Activated naive CD4-positive, alpha-beta T cell (primary cell): ENCODE measurements at regions not wholly inside any gene's neighbourhood (a gene's known extent, or its start where the extent isn't known, plus 50 kb on each side); places are given as distances from the start of the nearest gene placed in this dataset.

Experiments
- DNase-seq, 4 experiments: peaks; one replicate each; lab custom pipeline; 2025; lab: John Stamatoyannopoulos, UW

DNA sequence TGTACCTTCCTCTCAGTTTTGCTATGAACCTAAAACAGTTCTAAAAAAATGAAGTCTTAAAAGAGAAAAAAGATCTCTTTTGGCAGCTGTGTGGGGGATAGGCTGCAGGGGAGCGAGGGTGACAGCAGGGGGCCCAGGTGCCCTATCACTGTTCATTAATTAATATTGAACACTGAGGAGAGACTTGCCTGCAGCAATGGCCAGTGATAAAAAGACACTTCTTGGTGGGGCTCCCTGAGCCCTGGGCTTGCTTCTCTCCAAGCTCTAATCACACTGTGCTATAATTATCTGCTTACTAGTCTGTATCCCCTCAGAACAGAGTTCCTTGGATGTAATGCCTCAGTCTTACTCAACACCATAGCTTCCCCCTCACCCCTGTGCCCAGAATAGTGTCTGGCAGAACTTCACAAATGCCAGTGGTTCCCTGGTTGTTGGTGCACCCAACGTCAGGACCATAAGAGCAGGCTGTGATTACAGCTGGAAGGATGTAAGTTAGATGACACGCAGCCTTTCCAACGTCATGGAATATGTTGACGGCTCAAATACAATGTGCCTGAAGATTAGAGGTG lies 52.0 kb upstream of the IRX6 start:
- DNase-seq: no peak

DNA sequence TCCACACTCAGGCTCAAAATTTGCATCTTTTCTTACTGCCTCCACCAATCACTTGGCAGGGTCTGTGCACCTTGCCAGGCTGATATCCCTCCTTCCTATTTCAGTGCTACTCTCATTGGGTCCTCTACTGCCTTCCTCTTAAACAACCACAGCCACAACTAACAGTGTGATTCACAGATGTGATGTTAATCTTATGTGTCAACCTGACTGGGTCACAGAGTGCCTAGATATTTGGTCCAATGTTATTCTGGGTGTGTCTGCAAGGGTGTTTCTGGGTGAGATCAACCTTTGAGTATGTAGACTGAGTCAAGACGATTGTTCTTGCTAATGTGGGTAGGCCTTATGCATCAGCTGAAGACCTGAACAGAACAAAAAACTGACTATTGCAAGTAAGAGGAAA lies 51.3 kb upstream of the IRX6 start:
- DNase-seq: no peak

DNA sequence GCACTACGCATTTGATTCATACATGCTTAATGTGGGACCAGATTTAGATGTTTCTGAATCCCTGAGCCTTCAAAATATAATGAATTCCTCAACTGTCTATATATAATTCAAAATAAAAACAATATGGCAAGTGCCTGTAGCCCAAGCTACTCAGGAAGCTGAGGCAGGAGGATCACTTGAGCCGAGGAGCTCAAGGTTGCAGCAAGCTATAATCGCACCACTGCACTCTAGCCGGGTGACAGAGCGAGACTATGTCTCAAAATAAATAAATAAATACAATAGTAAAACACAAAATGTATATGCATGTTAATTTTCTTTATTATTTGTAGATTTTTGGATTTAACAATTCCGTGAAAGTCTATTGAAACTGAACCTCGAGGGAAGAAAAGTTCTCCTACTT lies 50.6 kb upstream of the IRX6 start:
- DNase-seq: no peak

DNA sequence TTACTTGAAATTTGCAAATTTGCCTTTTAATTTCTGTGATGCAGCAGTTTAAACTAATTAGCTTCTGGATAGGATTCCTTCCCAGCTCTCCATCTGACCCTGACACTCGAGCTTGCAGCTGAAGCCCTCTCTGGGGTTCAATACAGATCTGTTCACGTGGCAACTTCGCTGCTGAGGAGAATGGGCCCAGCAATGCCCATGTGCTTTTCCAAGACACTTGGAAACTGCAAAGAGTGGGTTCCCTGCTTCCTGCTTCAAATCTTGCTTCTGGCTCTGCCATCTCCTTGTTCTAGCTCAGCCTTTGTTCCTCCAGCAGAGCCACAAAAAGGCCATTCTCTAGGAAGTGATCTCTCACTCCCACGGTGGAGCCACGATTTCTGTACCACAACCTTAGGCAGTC lies 50.0 kb upstream of the IRX6 start:
- no peak for DNase-seq
